BE2C (cell line): ENCODE measurements at regions not wholly inside any gene's neighbourhood (a gene's known extent, or its start where the extent isn't known, plus 50 kb on each side); places are given as distances from the start of the nearest gene placed in this dataset.

Source experiments
- DNase-seq: peaks from one replicate; pipeline ENCODE4 v3.0.0-alpha.2; 2020
- H3K27me3 ChIP-seq: fragments of 250-450 bp; sonication (Bioruptor Pico); 2 replicates; pipeline ENCODE4 v1.5.1; 2020; ENCODE audit warnings: mild to moderate bottlenecking
- H3K36me3 ChIP-seq: fragments of 250-450 bp; sonication (Bioruptor Pico); 2 replicates; pipeline ENCODE4 v1.5.1; 2020; ENCODE audit warnings: mild to moderate bottlenecking
- H3K4me1 ChIP-seq: fragments of 250-450 bp; sonication (Bioruptor Pico); 2 replicates; pipeline ENCODE4 v1.5.1; 2020
- H3K4me3 ChIP-seq: 2 replicates; pipeline ENCODE4 v1.5.1; 2011; ENCODE audit warnings: low read depth, low read length
- H3K9me3 ChIP-seq: fragments of 250-450 bp; sonication (Bioruptor Pico); 2 replicates; pipeline ENCODE4 v1.5.1; 2020
- TF ChIP-seq, protein P1 (sequence below): IDR thresholded peaks from 2 replicates; pipeline ENCODE4 v1.5.1; 2012; ENCODE audit warnings: mild to moderate bottlenecking, low read depth, low read length

DNA sequence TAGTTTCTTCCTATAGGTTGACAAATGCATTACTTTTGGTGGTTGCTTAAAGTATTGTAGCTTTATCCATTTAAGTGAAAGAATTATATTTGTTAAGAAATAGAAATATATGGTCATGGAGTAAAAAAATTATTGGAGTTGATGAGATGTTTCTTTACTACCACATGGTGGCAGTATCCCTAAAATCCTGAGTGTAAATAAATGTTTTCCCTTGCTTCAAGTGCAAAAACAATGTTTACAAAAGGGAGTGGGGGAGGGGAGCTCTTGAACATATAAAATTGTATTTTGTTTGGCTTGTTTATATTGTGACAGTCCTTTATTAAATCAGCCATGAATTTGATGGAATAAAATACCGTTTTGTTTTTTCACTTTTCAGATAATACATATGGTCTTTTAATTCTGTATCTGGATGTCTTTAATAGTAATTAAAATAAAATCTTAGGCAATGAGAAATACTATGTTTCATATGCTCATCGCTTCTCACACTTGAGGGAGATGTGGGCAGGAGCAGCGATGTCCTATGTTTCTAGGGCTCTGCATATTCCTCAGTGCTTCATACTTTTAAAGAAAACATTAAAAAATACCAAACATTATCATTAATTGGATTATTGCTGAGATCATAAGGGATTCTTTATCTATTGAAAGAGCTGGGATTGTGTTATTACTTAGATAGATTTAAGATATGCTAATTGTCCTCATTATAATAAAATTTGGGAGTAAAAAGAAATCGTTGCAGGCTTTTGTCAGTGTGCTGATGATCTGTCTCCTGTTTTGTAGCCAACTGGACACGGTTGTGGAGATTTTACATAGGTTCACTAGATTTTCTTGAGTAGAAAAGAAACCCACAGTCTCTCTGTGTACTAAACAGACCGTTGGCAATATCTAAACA, 349.7 kb downstream of the TUSC7 start:
- TF ChIP-seq, protein P1, sequence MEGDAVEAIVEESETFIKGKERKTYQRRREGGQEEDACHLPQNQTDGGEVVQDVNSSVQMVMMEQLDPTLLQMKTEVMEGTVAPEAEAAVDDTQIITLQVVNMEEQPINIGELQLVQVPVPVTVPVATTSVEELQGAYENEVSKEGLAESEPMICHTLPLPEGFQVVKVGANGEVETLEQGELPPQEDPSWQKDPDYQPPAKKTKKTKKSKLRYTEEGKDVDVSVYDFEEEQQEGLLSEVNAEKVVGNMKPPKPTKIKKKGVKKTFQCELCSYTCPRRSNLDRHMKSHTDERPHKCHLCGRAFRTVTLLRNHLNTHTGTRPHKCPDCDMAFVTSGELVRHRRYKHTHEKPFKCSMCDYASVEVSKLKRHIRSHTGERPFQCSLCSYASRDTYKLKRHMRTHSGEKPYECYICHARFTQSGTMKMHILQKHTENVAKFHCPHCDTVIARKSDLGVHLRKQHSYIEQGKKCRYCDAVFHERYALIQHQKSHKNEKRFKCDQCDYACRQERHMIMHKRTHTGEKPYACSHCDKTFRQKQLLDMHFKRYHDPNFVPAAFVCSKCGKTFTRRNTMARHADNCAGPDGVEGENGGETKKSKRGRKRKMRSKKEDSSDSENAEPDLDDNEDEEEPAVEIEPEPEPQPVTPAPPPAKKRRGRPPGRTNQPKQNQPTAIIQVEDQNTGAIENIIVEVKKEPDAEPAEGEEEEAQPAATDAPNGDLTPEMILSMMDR, result peak; percentile 56
- Histone ChIP-seq H3K4me1 (peaks cover 9% of the 10 kb centered on the region), H3K36me3 (no peaks in the 10 kb centered on the region), H3K4me3 (peak overlapping the region; percentile 6; the same call in 1 of the 2 replicates), H3K27me3 (no peaks in the 10 kb centered on the region), H3K9me3 (no peaks in the 10 kb centered on the region)
- peak; percentile 20 for DNase-seq

DNA sequence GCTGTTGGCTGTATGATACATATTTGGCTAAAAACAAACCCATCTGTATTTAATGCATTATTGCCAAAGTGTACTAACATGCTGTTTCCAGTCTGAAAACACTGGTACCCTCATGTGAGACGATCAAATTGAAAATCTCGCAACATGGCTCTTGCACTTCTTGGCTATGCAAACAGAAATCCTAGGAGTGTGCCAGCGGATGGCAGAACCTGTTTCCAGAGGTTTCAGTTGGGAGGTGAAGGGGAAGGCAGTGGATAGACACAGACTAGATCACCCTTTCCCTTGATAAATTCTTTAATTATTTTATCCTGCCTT, 350.3 kb downstream of the TUSC7 start:
- Histone ChIP-seq H3K4me1 (peaks cover 3% of the 10 kb centered on the region), H3K27me3 (no peaks in the 10 kb centered on the region), H3K36me3 (no peaks in the 10 kb centered on the region), H3K4me3 (no peak overlapping the region), H3K9me3 (no peaks in the 10 kb centered on the region)
- no peak for DNase-seq
- TF ChIP-seq, protein P1, result no peak

GRCh38 chr3:117063930-117064329, 354.4 kb downstream of the TUSC7 start:
- Histone ChIP-seq H3K4me3 (no peak overlapping the region), H3K9me3 (no peaks in the 10 kb centered on the region), H3K27me3 (no peaks in the 10 kb centered on the region; the same call in 1 of the 2 replicates), H3K4me1 (peaks cover 3% of the 10 kb centered on the region), H3K36me3 (no peaks in the 10 kb centered on the region)
- TF ChIP-seq, protein P1, result no peak
- no peak for DNase-seq

DNA sequence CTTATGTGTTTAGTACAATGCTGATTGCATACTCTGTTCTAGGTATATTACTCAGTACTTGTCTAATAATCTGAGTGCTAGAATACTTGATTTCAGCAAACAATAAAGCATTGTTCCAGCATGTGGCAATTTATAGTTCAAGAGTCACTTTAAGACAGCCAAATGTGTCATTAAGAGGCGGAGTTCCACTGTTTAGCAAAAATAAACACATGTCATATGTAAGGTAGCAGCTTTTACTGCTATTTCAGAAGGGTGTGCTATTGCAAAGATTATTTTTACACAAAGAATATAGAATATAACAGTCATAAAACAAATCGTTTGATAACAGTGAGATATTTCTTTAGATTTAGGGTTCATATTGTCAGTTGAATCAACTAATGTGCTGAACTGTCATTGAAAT, 358.7 kb downstream of the TUSC7 start:
- Histone ChIP-seq H3K4me3 (no peak overlapping the region), H3K36me3 (no peaks in the 10 kb centered on the region), H3K9me3 (no peaks in the 10 kb centered on the region), H3K27me3 (no peaks in the 10 kb centered on the region; the same call in 1 of the 2 replicates), H3K4me1 (no peaks in the 10 kb centered on the region)
- DNase-seq, result no peak
- TF ChIP-seq, protein P1, result no peak

DNA sequence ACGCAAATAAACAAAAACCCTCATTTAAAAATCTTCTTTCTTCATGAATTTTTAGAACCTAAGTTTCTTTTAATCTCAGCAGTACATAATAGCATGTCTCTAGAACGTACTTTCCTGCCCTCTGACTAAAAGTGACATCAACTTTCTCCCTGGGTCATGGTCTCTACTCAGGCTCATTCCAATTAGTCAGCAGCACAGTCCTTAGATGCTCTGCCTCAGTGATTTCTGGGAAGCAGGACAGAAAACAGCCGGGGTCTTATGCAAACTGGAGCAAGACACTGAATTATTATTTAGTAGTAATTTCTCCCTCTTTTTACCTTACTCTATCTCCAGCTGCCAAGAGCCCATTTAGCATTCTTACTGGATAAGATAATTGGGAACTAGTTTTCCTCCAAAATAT, 365.2 kb downstream of the TUSC7 start:
- DNase-seq, result no peak
- no peaks in the 10 kb centered on the region for H3K9me3 ChIP-seq

GRCh38 chr3:117079997-117080396, 370.4 kb downstream of the TUSC7 start:
- Histone ChIP-seq H3K27me3 (no peaks in the 10 kb centered on the region), H3K9me3 (no peaks in the 10 kb centered on the region), H3K4me1 (peaks cover 3% of the 10 kb centered on the region), H3K4me3 (no peak overlapping the region), H3K36me3 (no peaks in the 10 kb centered on the region)
- TF ChIP-seq, protein P1, result no peak
- DNase-seq, result no peak

More for the DNA sequence above, 365.2 kb downstream of the TUSC7 start:
- no peaks in the 10 kb centered on the region for H3K36me3 ChIP-seq
- H3K4me3 ChIP-seq, result no peak overlapping the region
- TF ChIP-seq, protein P1, result no peak
- H3K4me1 ChIP-seq, result no peaks in the 10 kb centered on the region; the same call in 1 of the 2 replicates
- H3K27me3 ChIP-seq, result no peaks in the 10 kb centered on the region
